GM12878 (cell line): ENCODE measurements at regions not wholly inside any gene's neighbourhood (a gene's known extent, or its start where the extent isn't known, plus 50 kb on each side); places are given as distances from the start of the nearest gene placed in this dataset.

Source experiments
- ATAC-seq: fragments of 200-7000 bp; cut with Tn5 transposase; 3 replicates; pipeline ENCODE4 v1.9.1; 2020; ENCODE audit warnings: mild to moderate bottlenecking, moderate library complexity
- BruUV-seq: library from RNA; stranded (reverse); fragments of 400-500 nt; replicated peaks from 2 replicates; lab custom pipeline; 2021; lab: Mats Ljungman, UMichigan
- CTCF ChIA-PET: fragments of 300-600 bp; sonication (Branson Sonifier 250); formaldehyde crosslinking; extraction: SDS; loops from one replicate; lab custom pipeline; 2021; ENCODE audit warnings: inconsistent platforms; lab: Yijun Ruan, JAX
- POLR2A ChIA-PET: fragments of 350-600 bp; formaldehyde crosslinking; extraction: SDS; loops from one replicate; lab custom pipeline; 2021; ENCODE audit warnings: inconsistent platforms; lab: Charles Lee
- RAD21 ChIA-PET: fragments of 300-600 bp; sonication (Branson Sonifier 250); formaldehyde crosslinking; loops from one replicate; lab custom pipeline; 2023; ENCODE audit warnings: antibody characterized with exemption; ENCODE audit not compliant: unreplicated experiment; lab: Charles Lee
- SMC1A ChIA-PET: fragments of 300-600 bp; sonication (Branson Sonifier 250); formaldehyde crosslinking; loops from one replicate; lab custom pipeline; 2023; ENCODE audit not compliant: unreplicated experiment, uncharacterized antibody; lab: Charles Lee
- DNase-seq: peaks from one replicate; pipeline ENCODE4 v3.0.0-alpha.2; 2011; ENCODE audit warnings: low read depth, low spot score
- FAIRE-seq: peaks from 3 replicates; lab custom pipeline; 2011; peaks lifted over from hg19 to GRCh38; lab: Jason Lieb, UNC
- H2AFZ ChIP-seq: 2 replicates; pipeline ENCODE4 v1.6.0; 2011; ENCODE audit warnings: low read depth, low read length, control low read depth; ENCODE audit not compliant: control insufficient read depth
- H3K27ac ChIP-seq: 2 replicates; pipeline ENCODE4 v1.5.1; 2011; ENCODE audit warnings: control low read depth; ENCODE audit not compliant: control insufficient read depth, insufficient read depth
- H3K27me3 ChIP-seq, 2 experiments: replicated peaks in 1 of 2; 2 replicates each; pipeline versions ENCODE4 v1.6.0 to v1.6.1; 2011; ENCODE audit warnings: low read length in 1 of 2; ENCODE audit not compliant: control insufficient read depth in 2 of 2, insufficient read depth in 2 of 2
- H3K36me3 ChIP-seq, 2 experiments: 2 replicates each; pipeline ENCODE4 v1.5.1; 2011; ENCODE audit warnings: low read length in 1 of 2; ENCODE audit not compliant: control insufficient read depth in 2 of 2, insufficient read depth in 2 of 2
- H3K4me1 ChIP-seq: 2 replicates; pipeline ENCODE4 v1.6.1; 2011; ENCODE audit warnings: mild to moderate bottlenecking, low read length, moderate library complexity, mixed read lengths; ENCODE audit not compliant: control insufficient read depth, insufficient read depth
- H3K4me2 ChIP-seq: 2 replicates; pipeline ENCODE4 v1.6.0; 2011; ENCODE audit warnings: control low read depth; ENCODE audit not compliant: control insufficient read depth, insufficient read depth
- H3K4me3 ChIP-seq: fragments of 200-600 bp; sonication (generic); 2 replicates; pipeline ENCODE4 v1.5.1; 2016
- H3K79me2 ChIP-seq: 2 replicates; pipeline ENCODE4 v1.6.0; 2011; ENCODE audit warnings: low read length; ENCODE audit not compliant: control insufficient read depth, insufficient read depth
- H3K9ac ChIP-seq: 2 replicates; pipeline ENCODE4 v1.8.0; 2011; ENCODE audit warnings: low read length, control low read depth, mixed read lengths; ENCODE audit not compliant: control insufficient read depth, insufficient read depth
- H3K9me3 ChIP-seq: replicated peaks from 3 replicates; pipeline ENCODE4 v1.5.1; 2011; ENCODE audit warnings: mild to moderate bottlenecking, low read length; ENCODE audit not compliant: control insufficient read depth, insufficient read depth
- H4K20me1 ChIP-seq: 2 replicates; pipeline ENCODE4 v1.6.0; 2011; ENCODE audit not compliant: control insufficient read depth, insufficient read depth
- CUX1 ChIP-seq: IDR thresholded peaks from 2 replicates; pipeline ENCODE4 v1.6.1; 2012; ENCODE audit warnings: improper control_type of control experiment, low read depth, low read length; ENCODE audit not compliant: insufficient replicate concordance
- FOS ChIP-seq: IDR thresholded peaks from 3 replicates; pipeline ENCODE4 v1.6.1; 2011; ENCODE audit warnings: borderline replicate concordance; ENCODE audit not compliant: insufficient read length; ENCODE audit errors: extremely low read depth
- HCFC1 ChIP-seq: fragments of 150-350 bp; IDR thresholded peaks from 2 replicates; pipeline ENCODE4 v1.6.1; 2014; ENCODE audit warnings: low read length
- HDAC6 ChIP-seq: fragments of 200-600 bp; sonication (generic); IDR thresholded peaks from one replicate; pipeline ENCODE4 v1.8.0; 2017; ENCODE audit warnings: antibody characterized with exemption; ENCODE audit not compliant: unreplicated experiment
- IRF5 ChIP-seq: fragments of 450-650 bp; IDR thresholded peaks from 2 replicates; pipeline ENCODE4 v1.6.1; 2017; ENCODE audit warnings: borderline replicate concordance
- NR2C1 ChIP-seq: fragments of 450-650 bp; IDR thresholded peaks from 2 replicates; pipeline ENCODE4 v1.6.1; 2017; ENCODE audit warnings: antibody characterized with exemption, mild to moderate bottlenecking, moderate library complexity
- PAX5 ChIP-seq: IDR thresholded peaks from 2 replicates; pipeline ENCODE4 v1.6.1; 2011; ENCODE audit warnings: low read depth, low read length, borderline replicate concordance
- RELB ChIP-seq: fragments of 450-650 bp; IDR thresholded peaks from 2 replicates; pipeline ENCODE4 v1.6.1; 2017; ENCODE audit warnings: low read depth, mild to moderate bottlenecking, moderate library complexity
- REST ChIP-seq: IDR thresholded peaks from 2 replicates; pipeline ENCODE4 v1.6.1; 2012; ENCODE audit warnings: mild to moderate bottlenecking, low read depth, low read length
- ZNF24 ChIP-seq: fragments of 450-650 bp; IDR thresholded peaks from 2 replicates; pipeline ENCODE4 v1.6.1; 2017; ENCODE audit warnings: antibody characterized with exemption, mild to moderate bottlenecking
- WGBS: methylation state at CpG from one replicate; pipeline ENCODE4 v1.1.6; 2016; ENCODE audit warnings: low lambda C conversion rate; ENCODE audit not compliant: insufficient replicate concordance, insufficient coverage; ENCODE audit errors: missing lambda C conversion rate; 5-methylcytosine and 5-hydroxymethylcytosine counted together
- in situ Hi-C: fragments of 300-500 bp; cut with MboI; formaldehyde crosslinking; loops from 9 replicates; pipeline ENCODE4 v1.14.3; 2018; ENCODE audit warnings: mixed read lengths
- intact Hi-C: fragments of 100-400 bp; cut with micrococcal nuclease; formaldehyde crosslinking; loops from one replicate; pipeline ENCODE4 v1.14.2; 2022; ENCODE audit not compliant: unreplicated experiment

GRCh38 chr18:4871197-4871596, 325.9 kb downstream of the AKAIN1 start (continued):
- TF ChIP-seq CUX1, result no peak
- TF ChIP-seq FOS, result no peak

GRCh38 chr18:4870177-4870773, 326.8 kb downstream of the AKAIN1 start:
- no peaks in the 10 kb centered on the region for H3K27me3 ChIP-seq
- H2AFZ ChIP-seq, result no peak overlapping the region
- intact Hi-C loops, result no loop called here
- no peaks in the 10 kb centered on the region for H3K4me1 ChIP-seq
- no peaks in the 10 kb centered on the region for H3K36me3 ChIP-seq
- no peaks in the 10 kb centered on the region; the same call in 2 of the 3 replicates for H3K9me3 ChIP-seq
- H3K9ac ChIP-seq, result no peak overlapping the region
- SMC1A ChIA-PET, result no interaction called here
- RAD21 ChIA-PET, result no interaction called here
- CTCF ChIA-PET, result no interaction called here
- BruUV-seq, result no TSS peak
- WGBS, result 16% methylated on average over 4 of the region's 4 CpGs
- in situ Hi-C loops, result no loop called here
- no peak overlapping the region for H3K27ac ChIP-seq
- FAIRE-seq (no peak), DNase-seq (no peak), ATAC-seq (no peak)
- POLR2A ChIA-PET, result no interaction called here
- no peaks in the 10 kb centered on the region for H4K20me1 ChIP-seq
- H3K4me2 ChIP-seq, result no peak overlapping the region
- H3K79me2 ChIP-seq, result no peaks in the 10 kb centered on the region
- H3K4me3 ChIP-seq, result no peak overlapping the region
- TF ChIP-seq RELB (no peak), IRF5 (no peak), PAX5 (no peak), NR2C1 (no peak), HCFC1 (no peak), HDAC6 (no peak), REST (no peak), ZNF24 (no peak)
